ENCODE measurements at regions not wholly inside any gene's neighbourhood (a gene's known extent, or its start where the extent isn't known, plus 50 kb on each side); places are given as distances from the start of the nearest gene placed in this dataset.

- peaks cover 7% of the 10 kb centered on the region; the same call in 1 of the 2 replicates for H3K36me3 ChIP-seq (ENCODE audit: insufficient read depth, low read length)
- no peak overlapping the region for H2AFZ ChIP-seq (ENCODE audit: low read length)
- H3K4me3 ChIP-seq (ENCODE audit: low read length, poor library complexity, severe bottlenecking) = no peak overlapping the region
- no peaks in the 10 kb centered on the region for H3K9me3 ChIP-seq (ENCODE audit: insufficient read depth, low read depth, low read length)
- no peak overlapping the region for H3K9ac ChIP-seq (ENCODE audit: low read depth, low read length, poor library complexity, severe bottlenecking)
- no peaks in the 10 kb centered on the region for H4K20me1 ChIP-seq (ENCODE audit: insufficient read depth, low read length, poor library complexity, severe bottlenecking)
- TF ChIP-seq CTCF (conservative IDR thresholded peaks at IDR 0.05; ENCODE audit: low read length) (no peak), EZH2phosphoT487 (IDR thresholded peaks at IDR 0.05; ENCODE audit: borderline replicate concordance) (no peak)
- H3F3A ChIP-seq (ENCODE audit: low read depth) = no peaks in the 10 kb centered on the region
- H3K9me2 ChIP-seq (replicated peaks; ENCODE audit: low read depth, low read length) = no peaks in the 10 kb centered on the region
- H3K4me1 ChIP-seq (ENCODE audit: insufficient read depth, low read length, poor library complexity, severe bottlenecking) = no peaks in the 10 kb centered on the region
- H3K27me3 ChIP-seq (ENCODE audit: insufficient read depth, low read length, poor library complexity, severe bottlenecking) = no peaks in the 10 kb centered on the region
- H3K4me2 ChIP-seq (ENCODE audit: low read depth, low read length, poor library complexity, severe bottlenecking) = no peak overlapping the region
- H3K79me2 ChIP-seq (ENCODE audit: insufficient read depth, low read length) = no peaks in the 10 kb centered on the region
These were observed 354.4 kb downstream of the BRD1 start for GRCh38 chr22:49473286-49473685.

GRCh38 chr22:49470741-49471503 is 356.8 kb downstream of the BRD1 start:
- H3K27me3 ChIP-seq (ENCODE audit: insufficient read depth, low read length, poor library complexity, severe bottlenecking) = no peaks in the 10 kb centered on the region
- TF ChIP-seq EZH2phosphoT487 (IDR thresholded peaks at IDR 0.05; ENCODE audit: borderline replicate concordance) (no peak), CTCF (conservative IDR thresholded peaks at IDR 0.05; ENCODE audit: low read length) (no peak)
- no peaks in the 10 kb centered on the region for H3K79me2 ChIP-seq (ENCODE audit: insufficient read depth, low read length)
- no peak overlapping the region for H3K9ac ChIP-seq (ENCODE audit: low read depth, low read length, poor library complexity, severe bottlenecking)
- no peak overlapping the region for H3K4me3 ChIP-seq (ENCODE audit: low read length, poor library complexity, severe bottlenecking)
- no peaks in the 10 kb centered on the region for H4K20me1 ChIP-seq (ENCODE audit: insufficient read depth, low read length, poor library complexity, severe bottlenecking)
- H3K9me3 ChIP-seq (ENCODE audit: insufficient read depth, low read depth, low read length) = no peaks in the 10 kb centered on the region
- no peaks in the 10 kb centered on the region for H3K36me3 ChIP-seq (ENCODE audit: insufficient read depth, low read length)
- no peaks in the 10 kb centered on the region for H3F3A ChIP-seq (ENCODE audit: low read depth)
- H3K9me2 ChIP-seq (replicated peaks; ENCODE audit: low read depth, low read length) = no peaks in the 10 kb centered on the region
- no peak overlapping the region for H3K4me2 ChIP-seq (ENCODE audit: low read depth, low read length, poor library complexity, severe bottlenecking)
- H2AFZ ChIP-seq (ENCODE audit: low read length) = no peak overlapping the region
- H3K4me1 ChIP-seq (ENCODE audit: insufficient read depth, low read length, poor library complexity, severe bottlenecking) = no peaks in the 10 kb centered on the region

- Histone ChIP-seq H3K4me2 (ENCODE audit: low read depth, low read length, poor library complexity, severe bottlenecking) (no peak overlapping the region), H3K4me3 (ENCODE audit: low read length, poor library complexity, severe bottlenecking) (no peak overlapping the region)
- TF ChIP-seq CTCF (conservative IDR thresholded peaks at IDR 0.05; ENCODE audit: low read length) (no peak), EZH2phosphoT487 (IDR thresholded peaks at IDR 0.05; ENCODE audit: borderline replicate concordance) (no peak)
These were observed 357.6 kb downstream of the BRD1 start for GRCh38 chr22:49469896-49470740.

More at GRCh38 chr22:49469896-49470740, 357.6 kb downstream of the BRD1 start:
- H3K4me1 ChIP-seq (ENCODE audit: insufficient read depth, low read length, poor library complexity, severe bottlenecking) = no peaks in the 10 kb centered on the region
- no peak overlapping the region for H3K9ac ChIP-seq (ENCODE audit: low read depth, low read length, poor library complexity, severe bottlenecking)
- H3K9me2 ChIP-seq (replicated peaks; ENCODE audit: low read depth, low read length) = no peaks in the 10 kb centered on the region
- H3F3A ChIP-seq (ENCODE audit: low read depth) = no peaks in the 10 kb centered on the region
- H3K9me3 ChIP-seq (ENCODE audit: insufficient read depth, low read depth, low read length) = no peaks in the 10 kb centered on the region
- H4K20me1 ChIP-seq (ENCODE audit: insufficient read depth, low read length, poor library complexity, severe bottlenecking) = no peaks in the 10 kb centered on the region
- no peak overlapping the region for H2AFZ ChIP-seq (ENCODE audit: low read length)
- no peaks in the 10 kb centered on the region for H3K27me3 ChIP-seq (ENCODE audit: insufficient read depth, low read length, poor library complexity, severe bottlenecking)
- H3K79me2 ChIP-seq (ENCODE audit: insufficient read depth, low read length) = no peaks in the 10 kb centered on the region
- H3K36me3 ChIP-seq (ENCODE audit: insufficient read depth, low read length) = no peaks in the 10 kb centered on the region
